NCI-H146 (cell line): ENCODE measurements at regions not wholly inside any gene's neighbourhood (a gene's known extent, or its start where the extent isn't known, plus 50 kb on each side); places are given as distances from the start of the nearest gene placed in this dataset.
"Not testable (repeated sequence)": the region's sequence is repeated elsewhere in the genome, so short reads cannot be mapped to it uniquely, and the experiment has no call there.

Experiments
- DNase-seq: peaks from one replicate; lab custom pipeline; 2025; lab: John Stamatoyannopoulos, UW

- peak; percentile 6 for DNase-seq
These were observed 60.5 kb upstream of the PITX1 start for GRCh38 chr5:135094339-135095051.

GRCh38 chr5:135093483-135093882 is 59.5 kb upstream of the PITX1 start:
- not testable (repeated sequence) for DNase-seq

- no peak for DNase-seq
These were observed 58.4 kb upstream of the PITX1 start for GRCh38 chr5:135092476-135092875.

DNA sequence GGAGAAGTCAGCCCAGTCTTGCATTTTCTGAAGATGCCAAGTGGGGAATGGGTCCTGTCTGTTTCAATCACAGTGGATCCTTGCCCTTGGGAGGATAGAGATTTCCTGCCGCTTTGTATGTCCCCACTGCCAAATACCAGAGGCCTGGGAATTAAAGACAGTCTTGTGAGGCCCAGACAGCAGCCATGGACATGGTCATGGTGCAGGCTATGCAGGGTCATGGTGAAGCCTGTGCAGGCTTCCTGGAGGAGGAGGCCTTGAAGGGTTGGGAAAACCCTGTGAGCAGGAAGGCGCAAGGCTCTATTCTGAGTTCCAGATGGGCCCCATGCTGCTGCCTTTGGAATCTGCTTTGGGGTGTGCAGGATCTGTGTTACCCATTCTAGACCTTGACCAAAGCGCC is 57.3 kb upstream of the PITX1 start:
- no peak for DNase-seq

GRCh38 chr5:135089912-135090311 is 55.9 kb upstream of the PITX1 start:
- no peak for DNase-seq

DNA sequence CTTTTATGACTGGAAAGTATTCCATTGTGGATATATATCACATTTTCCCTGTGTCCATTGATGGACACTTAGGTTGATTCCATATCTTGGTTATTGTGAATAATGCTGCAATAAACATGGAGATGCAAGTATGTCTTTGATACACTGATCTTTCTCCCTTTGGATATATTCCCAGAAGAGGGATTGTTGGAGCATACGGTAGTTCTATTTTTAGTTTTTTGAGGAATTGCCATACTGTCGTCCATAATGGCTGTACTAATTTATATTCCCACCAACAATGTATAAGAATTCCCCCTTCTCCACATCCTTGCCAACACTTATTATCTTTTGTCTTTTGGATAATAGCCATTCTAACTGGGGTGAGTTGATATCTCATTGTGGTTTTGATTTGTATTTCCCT is 54.9 kb upstream of the PITX1 start:
- no peak for DNase-seq

DNA sequence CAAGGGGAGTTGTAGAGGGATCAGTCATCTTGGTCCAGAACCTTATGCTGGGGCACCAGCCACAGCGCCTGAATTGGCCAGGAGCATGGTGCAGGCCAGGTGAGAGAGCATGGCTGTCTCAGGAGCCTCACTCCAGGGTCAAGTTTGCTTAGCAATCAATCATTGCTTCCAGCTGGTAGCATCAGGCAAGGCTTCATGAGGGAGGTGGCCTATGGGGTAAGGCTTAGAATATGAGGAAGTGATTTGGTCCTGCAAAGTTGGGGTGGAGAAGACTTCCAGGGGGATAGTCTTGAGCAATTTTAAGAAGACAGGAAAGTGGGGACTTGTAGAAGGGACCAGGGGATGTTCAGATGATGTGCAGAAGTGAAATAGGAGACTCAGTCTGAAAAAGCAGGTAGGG is 53.9 kb upstream of the PITX1 start:
- peak; percentile 3 for DNase-seq

GRCh38 chr5:135085936-135086725 is 52.1 kb upstream of the PITX1 start:
- DNase-seq = no peak

GRCh38 chr5:135085133-135085935 is 51.3 kb upstream of the PITX1 start:
- DNase-seq = no peak
